ENCODE measurements at regions not wholly inside any gene's neighbourhood (a gene's known extent, or its start where the extent isn't known, plus 50 kb on each side); places are given as distances from the start of the nearest gene placed in this dataset.

DNA sequence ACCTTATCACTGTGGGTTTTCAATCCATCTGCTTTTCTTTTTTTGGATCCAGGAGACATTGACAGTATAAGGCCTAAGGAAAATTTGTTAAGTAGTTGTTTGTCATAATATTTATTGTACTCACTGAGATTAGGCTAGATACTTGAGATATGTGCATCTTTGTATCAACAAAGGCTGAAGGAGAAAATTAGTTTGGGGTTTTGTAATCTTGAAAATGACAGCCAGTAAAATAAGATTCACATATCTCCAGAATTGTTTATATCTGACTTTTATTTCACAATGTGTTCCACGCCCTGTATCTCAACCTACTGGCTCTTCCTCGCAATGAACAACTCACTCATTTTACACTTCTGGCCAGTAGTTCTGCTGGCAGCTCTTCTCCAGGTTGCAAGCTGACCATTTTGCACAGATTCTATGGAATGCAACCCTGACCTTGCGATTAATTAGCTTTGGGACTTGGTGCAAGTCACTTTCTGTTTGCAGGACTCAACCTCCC lies 132.7 kb downstream of the GATA3 start:
- 73% methylated on average over 3 of the region's 3 CpGs for WGBS

DNA sequence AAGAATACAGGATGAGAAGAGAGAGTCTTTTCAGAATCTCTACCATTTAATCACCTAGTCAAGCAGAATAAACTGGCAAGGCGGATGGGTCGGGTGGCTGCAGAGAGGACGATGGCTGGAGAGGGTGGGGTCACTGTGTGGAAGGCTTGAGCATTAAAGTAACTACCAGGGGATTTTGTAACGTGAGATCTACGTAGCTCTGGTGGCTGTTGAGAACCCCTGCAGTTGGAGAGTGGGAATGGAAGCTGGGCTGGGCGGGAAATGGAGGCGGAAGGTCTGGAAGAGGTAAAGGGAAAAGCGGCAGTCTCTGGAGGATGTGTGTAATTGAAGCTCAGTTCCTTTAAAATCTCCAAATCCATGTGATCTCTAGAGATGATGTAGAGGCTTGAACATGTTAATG lies 135.0 kb downstream of the GATA3 start:
- Histone ChIP-seq H3K27me3 (replicated peaks; ENCODE audit: insufficient read depth) (no peaks in the 10 kb centered on the region), H3K4me1 (replicated peaks) (no peaks in the 10 kb centered on the region), H3K9me3 (no peaks in the 10 kb centered on the region), H3K27ac (no peak overlapping the region), H3K36me3 (no peaks in the 10 kb centered on the region), H3K4me3 (no peak overlapping the region)
- TF ChIP-seq, protein P1, sequence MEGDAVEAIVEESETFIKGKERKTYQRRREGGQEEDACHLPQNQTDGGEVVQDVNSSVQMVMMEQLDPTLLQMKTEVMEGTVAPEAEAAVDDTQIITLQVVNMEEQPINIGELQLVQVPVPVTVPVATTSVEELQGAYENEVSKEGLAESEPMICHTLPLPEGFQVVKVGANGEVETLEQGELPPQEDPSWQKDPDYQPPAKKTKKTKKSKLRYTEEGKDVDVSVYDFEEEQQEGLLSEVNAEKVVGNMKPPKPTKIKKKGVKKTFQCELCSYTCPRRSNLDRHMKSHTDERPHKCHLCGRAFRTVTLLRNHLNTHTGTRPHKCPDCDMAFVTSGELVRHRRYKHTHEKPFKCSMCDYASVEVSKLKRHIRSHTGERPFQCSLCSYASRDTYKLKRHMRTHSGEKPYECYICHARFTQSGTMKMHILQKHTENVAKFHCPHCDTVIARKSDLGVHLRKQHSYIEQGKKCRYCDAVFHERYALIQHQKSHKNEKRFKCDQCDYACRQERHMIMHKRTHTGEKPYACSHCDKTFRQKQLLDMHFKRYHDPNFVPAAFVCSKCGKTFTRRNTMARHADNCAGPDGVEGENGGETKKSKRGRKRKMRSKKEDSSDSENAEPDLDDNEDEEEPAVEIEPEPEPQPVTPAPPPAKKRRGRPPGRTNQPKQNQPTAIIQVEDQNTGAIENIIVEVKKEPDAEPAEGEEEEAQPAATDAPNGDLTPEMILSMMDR (IDR thresholded peaks at IDR 0.05) = no peak
- no peak for TF ChIP-seq POLR2A (IDR thresholded peaks at IDR 0.05)
- TF ChIP-seq POLR2AphosphoS5 (IDR thresholded peaks at IDR 0.05) = no peak
- 86% methylated on average over 8 of the region's 8 CpGs for WGBS
- no peak for DNase-seq (ENCODE audit: low spot score)
- intact Hi-C loops (cut with DNase I) = no loop called here

More for the DNA sequence above, 132.7 kb downstream of the GATA3 start:
- Histone ChIP-seq H3K4me1 (replicated peaks) (no peaks in the 10 kb centered on the region), H3K27me3 (replicated peaks; ENCODE audit: insufficient read depth) (no peaks in the 10 kb centered on the region), H3K9me3 (no peaks in the 10 kb centered on the region), H3K36me3 (no peaks in the 10 kb centered on the region), H3K27ac (no peak overlapping the region), H3K4me3 (no peak overlapping the region)
- DNase-seq (ENCODE audit: low spot score) = no peak
- intact Hi-C loops (cut with DNase I) = no loop called here
- TF ChIP-seq, protein P1 (IDR thresholded peaks at IDR 0.05) = no peak
- TF ChIP-seq POLR2A (IDR thresholded peaks at IDR 0.05) (no peak), POLR2AphosphoS5 (IDR thresholded peaks at IDR 0.05) (no peak)

DNA sequence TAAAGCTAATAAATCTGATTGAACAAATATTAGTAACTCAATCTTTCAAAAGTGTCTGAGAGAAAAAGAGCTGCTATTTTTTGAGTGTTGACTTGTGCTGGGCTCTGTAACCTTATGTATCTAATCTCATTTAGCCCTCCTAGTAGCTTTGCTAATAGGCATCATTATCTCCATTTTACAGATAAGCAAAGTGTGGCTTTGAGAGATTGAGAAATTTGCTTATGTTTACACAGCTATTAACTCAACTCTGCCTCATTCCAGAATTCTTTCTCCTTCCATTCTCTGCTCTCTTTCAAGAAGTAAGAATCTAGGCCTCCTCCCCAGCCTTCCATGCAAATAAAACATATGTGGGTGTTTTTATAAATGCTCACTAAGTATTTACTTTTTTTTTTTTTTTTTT lies 137.8 kb downstream of the GATA3 start:
- H3K4me3 ChIP-seq = no peak overlapping the region
- H3K27ac ChIP-seq = no peak overlapping the region
- no peak for DNase-seq (ENCODE audit: low spot score)
- intact Hi-C loops (cut with DNase I) = no loop called here
- TF ChIP-seq, protein P1 (IDR thresholded peaks at IDR 0.05) = no peak
- no peak for TF ChIP-seq POLR2AphosphoS5 (IDR thresholded peaks at IDR 0.05)
- no peak for TF ChIP-seq POLR2A (IDR thresholded peaks at IDR 0.05)
- no peaks in the 10 kb centered on the region for H3K36me3 ChIP-seq
- no peaks in the 10 kb centered on the region for H3K27me3 ChIP-seq (replicated peaks; ENCODE audit: insufficient read depth)
- no peaks in the 10 kb centered on the region for H3K9me3 ChIP-seq
- H3K4me1 ChIP-seq (replicated peaks) = no peaks in the 10 kb centered on the region

DNA sequence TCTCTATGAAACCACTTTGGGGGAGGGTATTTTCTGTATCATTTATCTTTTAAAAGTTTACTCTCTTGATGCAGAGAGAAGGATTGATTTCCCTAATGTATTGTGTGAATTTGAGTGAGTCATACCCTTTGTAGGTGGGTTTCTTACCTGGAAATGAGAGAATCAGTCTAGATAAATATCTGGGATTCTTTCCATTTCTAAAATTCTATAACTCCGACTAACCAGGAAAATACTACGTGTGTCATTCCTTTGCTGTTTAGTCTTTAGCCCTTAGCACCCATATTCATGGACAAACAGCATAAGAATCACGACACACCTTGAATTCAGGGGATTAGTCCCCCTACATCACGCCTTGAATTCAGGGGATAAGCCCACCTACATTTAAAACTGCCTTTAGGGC lies 139.1 kb downstream of the GATA3 start:
- Histone ChIP-seq H3K27ac (no peak overlapping the region), H3K36me3 (no peaks in the 10 kb centered on the region), H3K9me3 (no peaks in the 10 kb centered on the region), H3K4me1 (replicated peaks) (no peaks in the 10 kb centered on the region), H3K4me3 (no peak overlapping the region), H3K27me3 (replicated peaks; ENCODE audit: insufficient read depth) (no peaks in the 10 kb centered on the region)
- 83% methylated on average over 4 of the region's 4 CpGs for WGBS
- DNase-seq (ENCODE audit: low spot score) = no peak
- intact Hi-C loops (cut with DNase I) = no loop called here
- no peak for TF ChIP-seq POLR2A (IDR thresholded peaks at IDR 0.05)
- TF ChIP-seq, protein P1 (IDR thresholded peaks at IDR 0.05) = no peak
- no peak for TF ChIP-seq POLR2AphosphoS5 (IDR thresholded peaks at IDR 0.05)

DNA sequence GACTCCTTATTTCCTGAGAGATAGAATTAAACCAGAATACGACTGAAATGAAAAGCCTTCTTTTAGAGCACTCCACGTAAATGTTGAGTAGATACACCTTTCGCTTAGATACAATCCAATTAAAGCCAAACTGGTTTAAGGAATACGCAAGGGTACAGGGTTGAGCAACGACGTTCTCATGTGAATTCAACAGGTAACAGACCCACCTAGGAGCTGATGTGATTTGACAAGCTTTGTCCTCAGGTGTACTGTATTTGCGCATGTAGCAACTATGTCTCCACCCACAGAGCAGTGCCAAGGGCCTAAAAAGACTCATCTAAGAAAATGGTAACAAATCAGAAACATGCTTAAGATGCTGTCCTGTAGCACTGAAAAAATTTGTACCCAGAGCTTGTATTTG lies 139.6 kb downstream of the GATA3 start:
- H3K36me3 ChIP-seq = no peaks in the 10 kb centered on the region
- intact Hi-C loops (cut with DNase I) = no loop called here
- H3K27ac ChIP-seq = no peak overlapping the region
- H3K4me3 ChIP-seq = no peak overlapping the region
- WGBS = 78% methylated on average over 7 of the region's 7 CpGs
- no peak for DNase-seq (ENCODE audit: low spot score)
- no peaks in the 10 kb centered on the region for H3K4me1 ChIP-seq (replicated peaks)
- H3K27me3 ChIP-seq (replicated peaks; ENCODE audit: insufficient read depth) = no peaks in the 10 kb centered on the region
- TF ChIP-seq, protein P1 (IDR thresholded peaks at IDR 0.05) = no peak
- no peak for TF ChIP-seq POLR2AphosphoS5 (IDR thresholded peaks at IDR 0.05)
- no peak for TF ChIP-seq POLR2A (IDR thresholded peaks at IDR 0.05)
- H3K9me3 ChIP-seq = no peaks in the 10 kb centered on the region
